ENCODE measurements at regions not wholly inside any gene's neighbourhood (a gene's known extent, or its start where the extent isn't known, plus 50 kb on each side); places are given as distances from the start of the nearest gene placed in this dataset.

- TF ChIP-seq POLR2A (IDR thresholded peaks at IDR 0.05) (no peak), CTCF (IDR thresholded peaks at IDR 0.05) (no peak)
Observed at GRCh38 chr12:29943683-29944082, 159.9 kb upstream of the TMTC1 start.
